GM21526 (cell line): ENCODE measurements at regions not wholly inside any gene's neighbourhood (a gene's known extent, or its start where the extent isn't known, plus 50 kb on each side); places are given as distances from the start of the nearest gene placed in this dataset.

ENCODE experiments used
- ATAC-seq: cut with Tn5 transposase; IDR thresholded peaks from one replicate; pipeline ENCODE4 v1.9.1; 2021; ENCODE audit warnings: moderate library complexity; ENCODE audit not compliant: unreplicated experiment, low FRiP score

- no peak for ATAC-seq
These were observed 254.7 kb downstream of the C1D start for GRCh38 chr2:67808112-67808511.

- ATAC-seq = no peak
These were observed 250.1 kb downstream of the C1D start for GRCh38 chr2:67812682-67813081.

- ATAC-seq = no peak
These were observed 239.1 kb downstream of the C1D start for GRCh38 chr2:67823726-67824125.

GRCh38 chr2:67824186-67824585, 238.6 kb downstream of the C1D start:
- ATAC-seq = no peak

DNA sequence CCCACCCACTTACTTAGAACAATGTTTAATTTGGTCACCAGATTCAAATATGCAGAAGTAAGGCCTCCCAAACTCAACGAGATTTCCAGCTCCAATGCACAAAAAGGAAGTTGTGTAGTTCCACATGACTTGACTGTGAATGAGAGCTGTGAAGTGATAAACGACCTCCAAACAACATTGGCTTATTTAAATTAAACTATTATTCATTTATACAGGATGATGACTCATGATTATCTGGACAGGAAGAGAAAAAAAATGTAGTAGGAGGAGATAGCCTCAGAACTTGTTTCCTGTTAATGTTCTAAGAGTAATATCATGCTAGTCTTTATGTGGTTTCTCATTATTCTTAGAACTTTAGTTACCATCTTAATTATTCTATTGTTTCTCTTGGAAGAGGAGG, 237.3 kb downstream of the C1D start:
- no peak for ATAC-seq

- no peak for ATAC-seq
These were observed 234.7 kb downstream of the C1D start for GRCh38 chr2:67828066-67828465.

GRCh38 chr2:67829470-67829869, 233.3 kb downstream of the C1D start:
- ATAC-seq = no peak

DNA sequence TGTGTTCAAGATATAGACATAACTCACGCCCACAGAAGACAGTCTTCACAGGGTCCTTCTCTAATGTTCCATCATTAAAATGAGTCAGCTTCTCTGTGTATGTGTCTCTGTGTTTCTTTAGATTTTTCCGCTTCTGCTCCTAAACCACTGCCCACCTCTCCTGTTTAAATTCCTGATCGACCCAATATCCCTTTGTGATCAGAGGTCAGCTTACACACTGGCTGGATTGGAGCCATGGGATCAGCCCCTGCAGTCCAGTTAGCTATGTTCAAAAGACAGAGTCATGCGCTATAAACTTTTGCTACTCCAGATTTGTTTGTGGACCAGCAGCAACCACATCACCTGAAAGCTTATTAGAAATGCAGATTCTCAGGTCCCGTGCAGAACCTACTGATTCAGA, 229.2 kb downstream of the C1D start:
- no peak for ATAC-seq

DNA sequence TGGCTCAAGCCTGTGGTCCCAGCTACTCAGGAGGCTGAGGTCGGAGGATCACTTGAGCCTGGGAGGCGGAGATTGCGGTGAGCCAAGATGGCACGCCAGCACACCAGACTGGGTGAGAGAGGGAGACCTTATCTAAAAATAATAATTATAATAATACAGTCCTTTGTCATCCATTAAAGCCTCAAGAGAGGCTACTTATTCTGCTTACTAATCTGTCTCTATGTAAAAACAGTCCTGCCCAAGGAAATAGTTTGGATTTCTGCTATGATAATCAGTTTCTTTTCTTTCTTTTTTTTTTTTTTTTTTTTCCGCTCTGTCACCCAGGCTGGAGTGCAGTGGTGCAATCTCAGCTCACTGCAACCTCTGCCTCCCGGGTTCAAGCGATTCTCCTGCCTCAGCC, 228.3 kb downstream of the C1D start:
- ATAC-seq = no peak

- no peak for ATAC-seq
These were observed 227.5 kb downstream of the C1D start for GRCh38 chr2:67835266-67835665.

DNA sequence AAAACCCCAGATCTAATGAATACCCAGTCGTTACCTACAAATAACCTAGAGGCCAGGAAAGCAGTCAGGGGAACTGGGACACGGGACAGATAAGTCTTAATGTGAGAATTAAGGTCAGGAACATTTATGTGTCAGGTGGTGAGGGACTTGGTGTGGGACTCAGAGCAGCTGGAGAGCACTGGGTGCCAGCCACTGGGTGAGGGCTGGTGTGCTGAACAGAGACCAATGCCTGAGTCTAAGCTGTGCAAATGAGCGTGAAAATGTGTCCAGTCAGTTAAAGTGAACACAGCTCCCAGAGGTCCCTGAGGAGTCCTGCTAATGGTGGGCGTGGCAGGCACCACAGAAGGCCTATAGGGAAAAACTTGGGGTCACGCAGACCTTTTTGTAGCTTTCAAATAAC, 225.9 kb downstream of the C1D start:
- ATAC-seq = no peak

DNA sequence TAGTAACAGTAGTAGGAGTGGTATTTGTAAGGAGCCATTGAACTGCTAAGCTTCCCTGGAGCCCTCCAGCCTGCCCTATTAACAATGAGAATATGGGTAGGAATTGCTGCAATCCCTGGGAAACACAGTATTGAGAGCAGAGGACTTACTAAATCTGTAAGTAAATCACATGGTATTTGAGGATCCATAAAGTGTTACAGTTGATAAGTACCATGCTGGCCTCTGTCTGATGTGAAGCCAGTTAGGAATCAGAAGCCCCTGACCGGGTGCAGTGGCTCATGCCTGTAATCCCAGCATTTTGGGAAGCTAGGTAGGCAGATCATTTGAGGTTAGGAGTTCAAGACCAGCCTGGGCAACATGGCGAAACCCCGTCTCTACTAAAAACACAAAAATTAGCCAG, 224.6 kb downstream of the C1D start:
- ATAC-seq = no peak

GRCh38 chr2:67839242-67839641, 223.6 kb downstream of the C1D start:
- ATAC-seq = no peak

DNA sequence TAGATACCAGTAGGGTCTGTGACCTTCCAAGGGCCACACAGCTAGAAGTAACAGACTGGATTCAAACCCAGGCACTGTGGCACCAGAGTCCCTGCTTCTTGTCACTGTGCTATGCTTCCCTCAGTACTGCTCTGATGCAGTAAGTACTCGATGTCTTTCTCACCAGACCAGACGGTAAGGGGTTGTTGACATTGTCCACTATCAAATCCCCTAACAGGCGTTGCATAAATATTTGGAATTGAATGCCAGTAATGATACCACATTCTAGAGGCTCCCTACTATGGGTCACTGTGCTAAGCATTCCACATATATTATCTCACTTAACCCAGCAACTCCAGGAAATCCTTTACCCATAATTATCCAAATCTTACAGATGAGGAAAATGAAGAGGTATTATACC, 223.1 kb downstream of the C1D start:
- ATAC-seq = no peak

DNA sequence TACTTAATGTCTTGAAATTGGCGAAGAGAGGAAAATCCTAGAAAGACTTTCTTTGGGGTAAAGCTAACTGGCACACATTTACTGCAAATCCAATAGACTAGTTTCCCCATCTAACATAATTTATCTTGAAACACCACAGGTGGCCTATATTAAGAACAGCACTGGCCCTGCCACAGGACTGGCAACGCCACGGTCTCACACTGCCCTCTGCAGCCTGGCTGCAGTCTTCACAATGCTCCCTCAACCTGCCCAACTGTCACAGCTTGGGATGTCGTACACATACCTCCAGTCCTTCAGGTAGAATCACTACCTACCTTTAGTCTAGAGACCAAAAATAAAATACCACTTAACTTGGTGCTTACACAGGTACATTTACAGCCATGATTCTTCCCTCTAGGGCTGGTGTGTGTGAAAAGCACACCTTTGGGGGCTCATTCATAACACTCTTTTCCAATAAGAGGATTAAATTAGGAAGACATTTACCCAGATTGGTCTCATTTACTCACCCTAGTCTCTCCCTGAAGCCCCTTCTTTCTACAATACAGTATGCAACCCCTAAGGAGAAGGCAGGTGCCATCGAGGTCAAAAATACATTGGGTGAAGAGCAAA, 222.2 kb downstream of the C1D start:
- ATAC-seq = peak; percentile 79

DNA sequence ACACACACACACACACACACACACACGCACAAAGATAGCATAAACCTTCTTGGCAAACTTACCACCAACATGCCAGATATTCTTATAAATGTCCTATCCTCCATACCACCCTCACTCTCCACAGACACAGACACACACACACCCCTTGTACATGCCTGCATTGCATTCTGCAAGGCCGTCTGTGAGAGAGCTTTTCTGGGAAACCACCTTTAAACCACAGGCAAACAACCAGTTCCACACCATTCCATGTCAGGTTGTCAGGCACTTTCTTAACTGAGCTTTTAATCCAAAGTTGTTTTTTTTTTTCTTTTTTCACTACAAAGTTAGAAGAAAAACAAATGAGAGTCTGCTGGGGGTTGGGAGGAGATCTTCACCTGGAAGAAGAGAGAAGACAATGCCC, 221.1 kb downstream of the C1D start:
- no peak for ATAC-seq

DNA sequence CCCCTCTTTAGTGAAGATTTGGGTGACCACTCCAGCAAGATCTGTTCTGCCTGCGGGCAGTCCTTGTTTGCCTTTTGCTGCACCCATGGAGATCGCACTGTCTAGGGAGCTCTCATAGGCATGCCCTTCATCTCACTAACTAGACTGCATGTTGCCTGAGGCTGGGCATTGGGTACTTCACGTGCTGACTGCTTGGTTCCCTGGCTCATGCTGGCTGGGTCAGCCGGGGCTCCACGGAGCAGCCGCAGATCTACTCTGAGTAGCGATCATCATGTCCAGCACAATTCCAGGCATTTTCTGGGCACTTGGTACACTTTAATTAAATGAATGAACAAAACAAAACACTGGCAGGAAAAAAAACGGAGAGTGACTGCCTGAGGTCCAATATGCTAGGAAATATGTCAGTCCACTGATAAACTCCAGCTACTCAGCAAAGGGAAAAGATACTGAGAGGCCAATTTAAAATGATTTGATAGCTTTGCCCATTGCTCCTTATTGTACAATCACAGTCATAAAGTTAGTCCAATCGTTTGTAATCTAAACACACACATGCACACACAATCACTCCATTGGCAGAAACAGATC, 220.3 kb downstream of the C1D start:
- ATAC-seq = no peak

GRCh38 chr2:67844024-67844540, 218.7 kb downstream of the C1D start:
- ATAC-seq = no peak

DNA sequence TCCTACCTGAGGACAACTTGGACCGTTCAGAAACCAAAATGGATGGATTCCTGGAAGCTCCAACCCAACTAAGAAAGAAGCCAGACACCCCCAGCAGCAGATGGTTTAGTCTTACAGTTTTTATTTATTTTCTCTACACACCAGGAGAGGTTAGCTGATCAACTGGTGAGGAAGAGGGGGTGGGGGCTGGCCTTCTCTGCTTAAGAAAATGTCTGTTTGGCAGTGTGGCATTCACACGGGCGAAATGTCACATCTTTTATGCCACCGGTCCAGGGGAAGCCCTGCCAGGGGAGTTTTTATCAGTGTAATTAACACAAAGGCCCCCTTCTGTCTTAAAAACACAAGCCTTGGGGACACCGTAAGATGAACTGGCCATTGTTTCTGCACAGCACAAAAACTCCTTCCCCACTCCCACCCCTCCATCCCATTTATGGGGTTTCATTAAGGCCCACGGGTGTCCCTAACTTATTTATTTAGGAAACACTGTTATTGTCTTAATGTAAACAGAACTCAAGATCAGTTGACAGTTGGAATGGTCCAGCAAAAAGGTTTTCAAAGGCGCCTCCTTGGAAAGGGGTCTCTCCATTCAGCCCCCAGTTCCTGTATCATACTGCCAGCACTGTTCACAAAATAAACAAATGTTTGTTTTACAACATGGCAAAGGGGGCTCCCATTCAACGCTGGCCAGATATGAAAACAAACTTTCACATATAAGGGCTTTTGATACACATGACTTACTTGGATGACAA, 217.0 kb downstream of the C1D start:
- ATAC-seq = no peak

DNA sequence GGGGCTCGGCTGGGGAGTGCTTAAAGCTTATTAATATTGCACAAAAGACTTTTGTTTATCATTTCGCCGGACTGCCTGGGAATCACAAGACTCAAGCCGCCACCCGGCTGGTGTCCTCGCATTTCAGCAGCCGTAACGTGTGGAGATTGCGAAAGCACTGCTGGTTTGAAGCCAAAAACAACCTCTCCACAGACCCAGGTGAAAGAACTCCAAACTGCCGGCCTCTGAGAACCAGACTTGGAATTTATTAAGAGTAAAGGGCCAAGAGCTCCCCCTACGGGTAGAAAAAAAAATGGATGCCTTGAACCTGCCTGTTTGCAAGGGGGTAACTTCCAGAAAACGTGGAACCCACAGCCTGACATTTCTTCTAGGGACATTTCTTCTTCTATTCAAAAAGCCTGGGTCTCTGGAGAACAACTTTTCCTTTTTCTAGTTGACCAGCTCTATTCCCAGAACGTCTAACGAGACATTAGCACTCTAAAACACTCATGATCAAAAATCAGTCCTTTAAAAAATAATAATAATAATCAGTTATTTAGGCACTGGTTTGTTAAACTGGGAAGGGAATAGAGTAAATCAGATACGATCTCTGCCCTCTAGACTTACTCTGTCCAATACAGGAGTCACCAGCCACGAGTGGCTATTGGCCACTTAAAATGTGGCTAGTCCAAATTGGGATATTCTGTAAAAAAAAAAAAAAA, 216.3 kb downstream of the C1D start:
- ATAC-seq = peak; percentile 65

DNA sequence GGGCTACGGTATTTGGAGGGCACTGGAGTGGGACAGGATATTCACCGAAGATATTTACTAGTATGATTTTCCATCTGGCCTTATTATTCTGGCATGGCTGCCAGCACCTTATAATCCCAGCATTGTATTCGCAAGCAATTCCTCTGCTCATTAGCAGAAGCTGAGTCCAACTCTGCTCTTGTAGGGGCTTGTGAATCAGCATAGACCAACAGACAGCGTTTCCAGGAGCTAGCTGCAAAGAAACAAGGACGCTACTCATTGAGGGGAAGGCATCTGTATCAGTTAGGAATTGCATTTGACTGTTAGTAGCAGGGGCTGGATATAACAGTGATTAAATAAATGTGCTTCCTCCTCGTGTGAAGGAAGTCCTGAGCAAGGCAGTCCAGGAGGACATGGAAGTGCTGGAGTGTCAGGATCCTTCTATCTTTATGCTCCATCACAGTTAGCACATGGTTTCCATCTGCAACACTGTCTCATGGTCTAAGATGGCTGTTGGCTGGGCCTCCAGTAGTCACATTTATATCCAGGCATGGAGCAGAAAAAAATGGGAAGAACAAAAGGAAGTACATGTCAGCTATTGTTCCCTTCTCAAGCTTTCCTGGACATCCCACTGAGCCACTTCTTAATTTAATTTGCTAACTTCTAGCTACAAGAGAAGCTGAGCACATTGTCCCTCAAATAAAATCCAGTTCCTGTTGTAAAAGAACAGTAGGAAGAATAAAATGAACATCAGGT, 214.1 kb downstream of the C1D start:
- no peak for ATAC-seq
